C1 segment of cervical spinal cord (tissue), 14 donors: ENCODE measurements at regions not wholly inside any gene's neighbourhood (a gene's known extent, or its start where the extent isn't known, plus 50 kb on each side); places are given as distances from the start of the nearest gene placed in this dataset.
"Not testable (repeated sequence)": the region's sequence is repeated elsewhere in the genome, so short reads cannot be mapped to it uniquely, and the experiment has no call there.

Source experiments
- DNase-seq, 14 donors: peaks; one replicate each; lab custom pipeline; 2025; lab: John Stamatoyannopoulos, UW

- no peak for DNase-seq
Observed at GRCh38 chr12:86601550-86602308, 345.5 kb upstream of the MGAT4C start.

- no peak for DNase-seq
Observed at GRCh38 chr12:86600664-86601231, 344.6 kb upstream of the MGAT4C start.

DNA sequence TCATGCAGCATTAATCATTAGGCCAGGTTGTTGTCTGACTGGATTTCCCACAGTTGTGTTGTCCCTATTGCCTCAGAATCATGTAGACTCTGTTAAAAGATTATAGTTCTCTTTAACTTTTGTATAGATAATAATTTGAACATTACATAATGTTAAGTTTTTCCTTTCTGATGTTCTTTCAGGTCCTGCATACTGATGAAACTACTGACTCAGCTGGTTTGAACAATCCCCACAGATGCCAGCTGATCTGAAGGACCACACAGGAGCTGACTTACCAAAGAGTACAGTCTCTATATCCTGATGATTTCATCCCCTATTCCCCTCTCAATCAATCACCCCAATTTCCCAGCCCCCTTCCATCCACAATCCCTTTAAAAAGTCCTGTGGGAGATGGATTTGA lies 341.2 kb upstream of the MGAT4C start:
- DNase-seq: no peak

DNA sequence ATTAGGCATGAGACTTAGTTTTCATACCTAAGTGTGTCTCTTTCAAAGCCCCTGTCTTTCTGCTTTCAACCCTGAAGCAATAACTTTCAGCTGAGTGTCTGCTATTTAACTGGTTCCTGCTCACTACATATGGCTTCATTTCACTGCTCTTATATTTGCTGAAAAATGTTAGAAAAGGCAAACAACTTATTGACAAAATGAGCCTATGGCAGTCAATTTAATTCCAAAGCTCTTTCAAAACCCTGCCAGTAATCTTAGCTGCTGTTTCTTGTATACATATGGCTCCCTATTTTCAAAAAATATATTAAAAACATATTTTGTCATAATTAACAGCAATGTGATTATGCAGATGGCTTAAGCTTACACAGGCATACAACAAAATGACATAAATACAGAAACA lies 334.1 kb upstream of the MGAT4C start:
- DNase-seq: no peak

DNA sequence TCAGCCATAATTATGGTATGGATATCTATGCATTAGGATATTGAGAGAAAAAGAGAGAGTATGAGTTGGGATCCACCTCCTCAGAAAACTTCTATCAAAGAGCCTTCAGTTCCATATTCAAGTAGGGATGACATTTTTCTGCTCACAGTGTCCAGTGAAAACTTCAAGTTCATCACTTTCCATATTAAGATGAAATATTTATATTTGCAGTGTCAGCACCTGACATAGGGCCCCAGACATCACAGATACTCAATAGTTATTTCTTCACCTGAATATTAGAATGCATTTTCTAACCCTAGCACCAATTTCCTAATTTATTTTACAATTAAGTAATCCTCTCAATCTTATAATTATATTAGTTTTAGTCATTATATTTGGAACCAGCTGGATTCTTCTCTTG lies 318.0 kb upstream of the MGAT4C start:
- DNase-seq: no peak

GRCh38 chr12:86572455-86572854 lies 316.3 kb upstream of the MGAT4C start:
- no peak for DNase-seq

DNA sequence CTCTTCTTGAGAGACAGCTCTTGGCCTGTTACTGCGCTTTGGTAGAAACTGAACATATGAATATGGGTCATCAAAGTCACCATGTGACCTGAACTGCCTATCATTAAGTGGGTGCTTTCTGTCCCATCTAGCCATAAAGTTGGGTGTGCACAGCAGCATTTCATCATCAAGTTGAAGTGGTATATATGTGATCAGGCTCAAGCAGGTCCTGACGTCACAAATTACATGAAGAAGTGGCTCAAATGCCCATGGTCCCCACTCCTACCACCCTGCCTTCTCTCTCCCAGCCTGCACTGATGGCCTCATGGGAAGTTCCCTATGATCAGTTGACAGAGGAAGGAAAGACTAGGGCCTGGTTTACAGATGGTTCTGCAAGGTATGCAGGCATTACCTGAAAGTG lies 308.8 kb upstream of the MGAT4C start:
- no peak for DNase-seq

GRCh38 chr12:86555491-86555890 lies 299.3 kb upstream of the MGAT4C start:
- not testable (repeated sequence) for DNase-seq

DNA sequence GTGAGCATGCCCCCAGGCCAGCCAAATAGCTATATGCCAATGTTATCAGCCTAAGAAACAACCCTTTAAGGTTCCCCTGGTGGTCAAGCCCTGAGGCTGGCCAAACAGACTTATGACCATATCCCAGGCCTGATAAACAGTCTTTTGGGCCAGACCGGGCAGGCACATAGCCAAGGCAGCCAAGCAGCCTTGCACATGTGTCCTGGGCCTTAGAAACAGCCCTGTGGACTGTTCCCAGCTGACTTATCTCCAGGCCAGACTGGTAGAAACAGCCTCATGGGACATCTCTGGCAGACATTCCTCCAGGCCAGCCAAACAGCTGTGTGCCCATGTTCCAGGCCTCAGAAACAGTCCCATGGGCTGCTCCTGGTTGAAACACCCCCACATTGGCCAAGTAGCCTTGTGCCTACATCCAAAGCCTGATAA lies 295.0 kb upstream of the MGAT4C start:
- DNase-seq: no peak

DNA sequence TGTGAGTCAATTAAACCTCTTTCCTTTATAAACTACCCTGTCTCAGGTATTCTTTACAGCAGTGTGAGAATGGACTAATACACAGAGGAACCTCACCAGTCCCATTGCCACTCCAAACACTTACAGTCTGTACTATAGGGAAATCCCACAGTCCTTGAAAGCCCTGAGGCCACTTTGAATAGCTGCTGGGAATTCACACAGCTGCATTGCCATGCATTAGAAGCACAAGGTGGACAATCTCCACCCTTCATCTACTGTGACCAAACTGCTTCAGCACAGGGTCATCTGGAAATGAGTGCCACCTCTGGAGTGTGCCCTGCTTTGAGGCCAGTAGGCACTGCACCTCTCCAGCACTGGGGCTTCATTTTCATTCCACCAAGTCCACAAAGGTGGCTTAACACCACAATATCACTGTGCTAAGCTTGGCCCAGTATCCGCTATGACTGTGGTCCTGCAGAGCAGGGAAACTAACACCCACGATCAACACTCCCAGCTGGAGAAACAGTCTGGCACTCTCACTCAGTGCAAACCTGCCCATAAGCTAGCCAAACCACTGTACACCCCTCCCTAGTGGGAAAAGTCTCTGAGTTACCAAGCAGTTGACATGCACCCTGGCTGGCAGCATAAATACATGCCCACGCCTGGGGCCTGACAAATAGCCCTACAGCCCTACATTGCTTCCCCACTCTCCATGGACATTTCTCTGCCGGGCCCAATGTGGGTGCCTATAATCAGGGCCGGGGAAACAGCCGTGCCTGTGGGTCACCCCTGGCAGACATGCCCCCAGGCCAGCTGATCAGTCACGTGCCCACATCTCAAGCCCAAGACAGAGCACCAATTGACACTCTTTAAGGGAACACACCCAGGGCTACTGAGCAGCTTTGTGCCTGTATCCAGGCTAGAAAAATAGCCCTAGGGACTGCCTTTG lies 294.3 kb upstream of the MGAT4C start:
- DNase-seq: no peak

DNA sequence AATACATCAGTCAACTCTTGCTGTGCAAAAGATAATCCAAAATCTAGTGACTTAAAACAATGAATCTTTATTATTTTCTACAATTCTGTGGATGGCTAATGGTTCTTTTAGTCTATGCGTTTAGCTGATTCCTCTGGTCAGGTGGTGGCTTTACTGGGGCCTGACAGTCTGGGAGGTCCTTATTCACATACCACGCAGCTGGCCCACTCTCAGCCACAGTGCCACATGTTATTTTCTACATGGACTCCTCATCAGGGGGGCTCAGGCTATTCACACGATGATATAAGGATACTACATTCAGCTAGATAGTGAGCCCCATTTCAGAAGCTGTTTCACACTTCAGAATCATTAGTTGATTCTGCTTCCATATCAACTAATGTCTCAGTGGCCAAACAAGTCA lies 287.5 kb upstream of the MGAT4C start:
- DNase-seq: no peak

DNA sequence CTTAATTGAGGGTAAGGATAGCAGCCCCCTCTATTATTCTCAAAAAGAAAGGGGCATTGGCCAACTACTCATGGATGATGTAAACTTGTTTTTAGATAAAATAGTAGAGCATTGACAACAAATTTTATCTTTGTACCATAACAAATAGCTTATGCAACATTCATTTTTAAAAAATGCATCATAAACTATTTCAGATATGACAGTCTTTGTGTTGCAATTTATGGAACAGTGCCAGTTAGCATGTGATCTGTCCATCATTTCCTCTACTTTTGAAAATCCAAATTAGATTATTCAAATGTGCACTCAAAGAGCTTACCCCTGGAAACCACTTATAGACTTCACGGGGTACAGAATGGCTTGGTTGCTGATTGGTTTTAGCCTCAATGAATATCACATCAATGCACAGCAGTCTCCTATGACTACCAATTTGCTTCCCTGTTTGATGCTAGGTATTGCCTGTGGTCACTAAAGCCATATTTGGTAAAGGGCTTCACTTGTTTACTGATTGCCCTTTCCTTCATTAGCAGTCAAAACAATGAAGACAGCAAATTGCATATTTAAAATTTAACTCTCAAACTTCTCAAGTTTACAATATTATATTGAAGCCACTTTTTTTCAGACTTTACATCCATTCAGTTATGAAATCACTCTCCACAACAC lies 274.9 kb upstream of the MGAT4C start:
- no peak for DNase-seq

GRCh38 chr12:86526060-86526595 lies 269.9 kb upstream of the MGAT4C start:
- DNase-seq: no peak

DNA sequence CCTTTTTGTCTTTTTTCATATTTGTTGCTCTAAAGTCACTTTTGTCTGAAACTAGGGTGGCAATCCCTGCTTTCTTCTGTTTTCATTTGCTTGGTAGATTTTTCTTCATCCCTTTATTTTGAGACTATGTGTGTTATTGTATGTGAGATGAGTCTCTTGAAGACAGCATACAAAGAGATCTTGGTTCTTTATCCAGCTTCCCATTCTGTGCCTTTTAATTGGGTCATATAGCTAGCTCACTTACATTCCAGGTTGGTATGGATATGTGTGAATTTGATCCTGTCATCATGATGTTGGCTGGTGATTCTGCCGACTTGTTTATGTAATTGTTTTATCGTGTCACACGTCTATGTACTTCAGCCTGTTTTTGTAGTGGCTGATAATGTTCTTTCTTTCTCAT lies 267.7 kb upstream of the MGAT4C start:
- DNase-seq: no peak

- no peak for DNase-seq
Observed at GRCh38 chr12:86521870-86522269, 265.7 kb upstream of the MGAT4C start.

DNA sequence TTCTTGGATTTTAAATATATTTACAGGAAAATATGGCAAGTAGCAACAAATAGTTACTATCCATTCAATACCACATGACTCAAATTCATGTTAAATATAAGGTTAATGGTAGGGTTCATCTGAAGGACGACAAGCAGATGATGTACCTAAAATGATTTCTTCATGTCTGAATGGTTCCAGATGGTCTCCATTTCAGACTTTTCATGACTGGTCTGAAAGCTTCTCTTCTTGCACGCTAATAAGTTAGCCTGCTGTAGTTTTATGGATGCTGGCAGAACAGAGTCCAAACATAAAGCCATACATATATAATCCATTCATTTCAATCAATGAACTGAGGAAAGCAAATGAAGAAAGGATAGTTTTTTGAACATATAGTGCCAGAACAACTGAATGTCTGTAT lies 257.0 kb upstream of the MGAT4C start:
- no peak for DNase-seq

GRCh38 chr12:86496595-86496994 lies 240.4 kb upstream of the MGAT4C start:
- DNase-seq: no peak

DNA sequence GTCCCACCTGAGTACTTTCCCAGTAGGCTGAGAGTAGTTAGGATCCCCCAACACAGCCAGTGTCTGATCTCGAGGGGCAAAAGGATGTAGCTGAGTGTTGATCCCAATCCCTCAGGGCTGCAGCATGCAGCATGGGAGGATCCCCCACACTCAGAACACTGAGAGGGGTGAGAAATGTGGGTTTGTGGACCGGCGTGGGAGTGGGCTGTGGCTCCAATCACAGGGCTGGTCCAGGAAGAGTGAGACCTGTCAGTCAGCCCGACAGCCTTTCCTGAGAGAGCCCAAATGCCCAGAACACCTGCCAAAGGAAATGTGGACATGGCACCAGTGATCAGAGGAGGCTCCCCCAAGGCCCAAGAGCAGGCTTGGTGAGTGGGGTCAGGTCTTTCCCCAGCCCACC lies 228.3 kb upstream of the MGAT4C start:
- DNase-seq: no peak

DNA sequence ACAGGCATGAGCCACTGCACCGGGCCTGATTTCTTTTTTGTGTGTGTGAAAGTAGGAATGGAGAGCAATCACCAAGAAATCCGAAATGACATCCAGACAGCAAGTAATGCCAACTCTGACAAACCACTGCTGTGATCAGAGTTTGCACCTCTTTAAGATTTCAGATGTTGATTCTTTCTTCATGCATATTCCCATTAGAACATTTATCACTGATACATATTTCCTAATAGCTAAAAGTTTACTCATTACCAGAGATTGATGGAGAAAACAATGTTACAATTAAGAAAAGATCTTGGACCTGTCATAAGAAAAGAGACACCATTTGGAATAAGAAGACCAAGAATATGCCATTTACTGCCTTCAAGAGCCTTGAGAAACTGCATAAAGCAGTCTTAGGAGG lies 217.0 kb upstream of the MGAT4C start:
- no peak for DNase-seq

- DNase-seq: no peak
Observed at GRCh38 chr12:86456776-86457175, 200.6 kb upstream of the MGAT4C start.

DNA sequence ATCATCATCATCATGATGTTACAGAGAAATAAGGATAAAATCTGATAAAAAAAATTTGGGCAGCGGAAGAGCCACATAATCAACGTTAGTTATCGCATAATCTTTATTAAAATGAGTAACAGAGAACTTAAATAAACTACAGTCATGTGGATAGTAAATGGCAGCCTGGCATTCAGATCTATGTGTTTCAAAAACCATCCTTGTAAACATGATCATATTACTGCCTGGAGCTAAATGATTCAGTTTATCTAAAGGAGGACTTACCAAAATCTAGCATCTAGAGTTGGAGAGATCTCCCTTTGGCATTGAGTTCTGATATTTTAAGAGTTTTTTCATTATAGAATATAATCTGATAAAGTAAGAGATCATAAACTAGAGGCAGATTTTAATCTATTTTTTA lies 200.1 kb upstream of the MGAT4C start:
- DNase-seq: no peak

DNA sequence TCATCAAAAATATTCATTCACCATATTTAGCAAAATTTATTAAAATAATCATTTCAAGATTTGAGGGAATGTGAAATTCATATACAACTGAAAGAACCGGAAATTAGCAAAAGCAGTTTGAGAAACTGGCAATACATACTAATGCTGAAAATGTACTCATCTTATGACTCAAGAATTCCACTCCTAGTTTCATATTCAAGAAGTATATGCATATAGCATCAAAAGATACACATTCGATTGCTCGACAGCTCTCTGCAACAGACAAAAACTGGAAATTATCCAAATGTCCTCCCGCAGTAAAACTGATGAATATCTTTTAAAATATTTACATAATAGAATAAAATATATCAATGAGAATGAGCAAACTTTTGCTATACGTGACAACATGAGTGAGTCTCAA lies 189.2 kb upstream of the MGAT4C start:
- no peak for DNase-seq
